Effector memory CD8-positive, alpha-beta T cell (primary cell): ENCODE measurements at regions not wholly inside any gene's neighbourhood (a gene's known extent, or its start where the extent isn't known, plus 50 kb on each side); places are given as distances from the start of the nearest gene placed in this dataset.
"Not testable (repeated sequence)": the region's sequence is repeated elsewhere in the genome, so short reads cannot be mapped to it uniquely, and the experiment has no call there.

Source experiments
- ATAC-seq: fragments of 150-1000 bp; cut with Tn5 transposase; replicated peaks from 2 replicates; pipeline ENCODE4 v1.10.0; 2021; ENCODE audit warnings: mild to moderate bottlenecking, moderate library complexity
- DNase-seq, 3 experiments: peaks; one replicate each; pipeline ENCODE4 v3.0.0; 2021
- H3K27ac Mint-ChIP-seq, 2 donors: one replicate each; pipeline ENCODE4 v1.8.0; 2022; ENCODE audit warnings: mild to moderate bottlenecking in 2 of 2, mixed read lengths in 2 of 2, moderate library complexity in 2 of 2
- H3K27me3 Mint-ChIP-seq, 2 donors: one replicate each; pipeline ENCODE4 v1.8.0; 2022; ENCODE audit warnings: mixed read lengths in 2 of 2
- H3K36me3 Mint-ChIP-seq: one replicate; pipeline ENCODE4 v1.8.0; 2022; ENCODE audit warnings: mild to moderate bottlenecking, moderate library complexity, mixed read lengths; ENCODE audit not compliant: insufficient read depth
- H3K4me1 Mint-ChIP-seq, 2 donors: one replicate each; pipeline ENCODE4 v1.8.0; 2022; ENCODE audit warnings: low read depth in 2 of 2, mixed read lengths in 2 of 2
- H3K4me3 Mint-ChIP-seq, 2 donors: one replicate each; pipeline ENCODE4 v1.8.0; 2022; ENCODE audit warnings: mild to moderate bottlenecking in 2 of 2, mixed read lengths in 2 of 2, moderate library complexity in 2 of 2
- H3K9me3 Mint-ChIP-seq, 2 donors: one replicate each; pipeline ENCODE4 v1.8.0; 2022; ENCODE audit warnings: mixed read lengths in 2 of 2

GRCh38 chr7:125363873-125364272 is 434.2 kb upstream of the POT1 start:
- Mint-ChIP-seq H3K27ac (no peak overlapping the region), H3K9me3 (peaks cover 3 to 15% of the 10 kb centered on the region in 2 donors), H3K4me3 (no peak overlapping the region), H3K27me3 (no peaks in the 10 kb centered on the region), H3K36me3 (no peaks in the 10 kb centered on the region), H3K4me1 (no peaks in the 10 kb centered on the region)
- DNase-seq (no peak), ATAC-seq (no peak)

GRCh38 chr7:125358551-125359167 is 429.0 kb upstream of the POT1 start:
- Mint-ChIP-seq H3K27ac (no peak overlapping the region), H3K4me1 (no peaks in the 10 kb centered on the region), H3K27me3 (no peaks in the 10 kb centered on the region), H3K36me3 (no peaks in the 10 kb centered on the region), H3K9me3 (peaks cover 0 to 4% of the 10 kb centered on the region in 2 donors), H3K4me3 (no peak overlapping the region)
- DNase-seq: no peak
- ATAC-seq: no peak

DNA sequence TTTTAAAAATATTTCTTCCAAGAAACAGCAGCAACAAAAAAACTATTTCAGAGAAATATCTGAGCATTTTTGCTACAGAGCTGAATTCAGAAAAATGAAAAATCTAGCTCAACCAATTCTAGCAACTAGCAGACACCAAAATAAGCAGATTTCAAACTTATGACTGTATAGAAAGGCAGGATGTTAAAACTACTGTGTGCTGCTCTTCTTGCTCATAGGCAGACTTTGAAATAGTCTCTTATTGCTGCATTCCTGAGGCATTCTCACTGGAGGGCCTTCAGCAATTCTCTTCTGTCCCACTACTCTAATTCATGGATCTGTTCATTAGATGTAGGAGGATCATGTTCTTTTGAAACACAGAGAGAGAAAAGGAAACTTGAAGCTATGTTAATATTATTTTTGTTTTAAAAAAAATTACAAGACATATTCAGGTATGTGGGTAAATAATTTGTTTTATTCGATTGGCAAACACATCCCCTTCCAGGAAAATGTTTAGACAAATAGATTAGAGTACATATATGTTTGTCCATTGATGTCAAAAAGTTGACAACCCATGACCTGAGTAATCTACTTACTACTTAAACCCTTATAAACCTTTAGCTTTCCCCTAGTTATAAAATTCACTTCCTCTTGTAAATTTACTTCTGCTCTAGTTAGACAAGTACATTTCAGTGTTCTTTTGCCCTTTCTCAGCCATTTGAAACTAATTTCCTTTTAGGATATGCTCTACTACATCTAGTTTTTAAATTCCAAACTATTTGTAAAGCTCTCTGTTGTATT is 428.2 kb upstream of the POT1 start:
- no peak overlapping the region for H3K27ac Mint-ChIP-seq
- peaks cover 0 to 5% of the 10 kb centered on the region in 2 donors for H3K9me3 Mint-ChIP-seq
- H3K4me1 Mint-ChIP-seq: no peaks in the 10 kb centered on the region
- ATAC-seq (no peak), DNase-seq (no peak)
- H3K4me3 Mint-ChIP-seq: no peak overlapping the region
- H3K27me3 Mint-ChIP-seq: no peaks in the 10 kb centered on the region
- no peaks in the 10 kb centered on the region for H3K36me3 Mint-ChIP-seq

- H3K9me3 Mint-ChIP-seq: peaks cover 0 to 5% of the 10 kb centered on the region in 2 donors
- no peaks in the 10 kb centered on the region for H3K36me3 Mint-ChIP-seq
- H3K27ac Mint-ChIP-seq: no peak overlapping the region
- H3K27me3 Mint-ChIP-seq: no peaks in the 10 kb centered on the region
- H3K4me1 Mint-ChIP-seq: no peaks in the 10 kb centered on the region
- no peak overlapping the region for H3K4me3 Mint-ChIP-seq
- DNase-seq: no peak
- ATAC-seq: no peak
Measured at GRCh38 chr7:125355899-125356298, 426.3 kb upstream of the POT1 start.

DNA sequence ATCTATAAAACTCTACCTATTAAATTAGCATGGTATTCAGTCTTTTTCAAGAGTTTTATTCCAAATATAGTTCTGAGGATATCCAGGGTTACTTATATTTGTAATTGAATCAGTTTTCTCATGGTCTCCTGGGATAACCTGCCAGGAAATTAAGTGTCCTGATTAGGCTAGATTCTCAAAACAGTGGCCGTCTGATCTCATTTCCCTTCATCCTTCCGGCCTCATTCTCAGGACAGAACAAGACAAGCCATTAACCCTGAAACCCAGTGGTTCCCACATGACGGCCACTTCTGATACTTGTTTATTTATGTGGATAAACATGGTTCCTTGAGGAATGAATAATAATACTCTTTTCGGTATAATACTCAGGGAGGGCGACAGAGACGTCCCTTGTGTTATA is 417.6 kb upstream of the POT1 start:
- H3K4me3 Mint-ChIP-seq: no peak overlapping the region

DNA sequence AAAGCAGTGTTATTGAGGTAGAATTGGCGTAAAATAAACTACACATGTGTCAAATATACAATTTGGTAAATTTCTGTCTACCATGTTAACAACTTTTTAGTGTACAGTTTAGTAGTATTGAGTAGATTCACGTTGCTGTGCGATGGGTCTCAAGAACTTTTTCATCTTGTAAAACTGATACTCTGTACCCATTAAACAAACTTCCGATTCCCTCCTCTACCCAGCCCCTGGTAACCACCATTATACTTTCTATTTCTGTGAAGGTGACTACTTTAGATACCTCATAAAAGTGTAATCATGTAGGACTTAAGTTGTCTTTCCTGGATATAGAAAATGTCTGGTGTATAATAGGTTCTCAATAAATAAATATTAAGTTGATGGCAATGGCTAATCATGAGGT is 408.5 kb upstream of the POT1 start:
- ATAC-seq (no peak), DNase-seq (no peak)
- H3K27ac Mint-ChIP-seq: no peak overlapping the region
- no peak overlapping the region for H3K4me3 Mint-ChIP-seq
- peaks cover 3% of the 10 kb centered on the region for H3K36me3 Mint-ChIP-seq
- peaks cover 3 to 7% of the 10 kb centered on the region in 2 donors for H3K9me3 Mint-ChIP-seq
- H3K27me3 Mint-ChIP-seq: no peaks in the 10 kb centered on the region
- H3K4me1 Mint-ChIP-seq: no peaks in the 10 kb centered on the region

More for the DNA sequence above, 417.6 kb upstream of the POT1 start:
- DNase-seq: no peak
- no peaks in the 10 kb centered on the region for H3K27me3 Mint-ChIP-seq
- no peaks in the 10 kb centered on the region for H3K4me1 Mint-ChIP-seq
- no peak for ATAC-seq
- H3K9me3 Mint-ChIP-seq: no peaks in the 10 kb centered on the region
- no peak overlapping the region for H3K27ac Mint-ChIP-seq
- H3K36me3 Mint-ChIP-seq: no peaks in the 10 kb centered on the region

DNA sequence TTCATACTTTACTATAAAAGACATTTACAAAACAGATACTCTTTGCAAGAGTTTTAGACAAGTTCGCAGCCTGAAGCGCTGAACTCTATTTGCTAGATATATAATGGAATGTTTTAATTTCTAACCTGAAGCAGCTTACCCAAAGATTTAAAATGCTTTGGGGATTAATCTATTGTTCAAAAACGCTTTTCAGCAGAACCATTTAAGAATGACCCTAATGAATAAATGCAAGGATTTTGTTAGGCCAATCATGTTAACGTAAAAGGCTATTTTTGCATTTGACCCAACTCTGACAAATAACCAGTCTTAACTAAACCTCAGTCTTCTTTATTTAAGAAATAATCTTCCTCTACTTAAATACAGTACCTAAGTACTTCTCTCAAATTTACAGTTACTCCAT is 406.7 kb upstream of the POT1 start:
- no peaks in the 10 kb centered on the region for H3K4me1 Mint-ChIP-seq

GRCh38 chr7:125326666-125327255 is 397.1 kb upstream of the POT1 start:
- ATAC-seq: no peak
- no peaks in the 10 kb centered on the region for H3K27me3 Mint-ChIP-seq
- no peaks in the 10 kb centered on the region for H3K36me3 Mint-ChIP-seq
- no peaks in the 10 kb centered on the region for H3K4me1 Mint-ChIP-seq
- H3K27ac Mint-ChIP-seq: no peak overlapping the region
- peaks cover 0 to 6% of the 10 kb centered on the region in 2 donors for H3K9me3 Mint-ChIP-seq
- no peak overlapping the region for H3K4me3 Mint-ChIP-seq
- DNase-seq: no peak

More for the DNA sequence above, 406.7 kb upstream of the POT1 start:
- ATAC-seq (no peak), DNase-seq (no peak)
- no peak overlapping the region for H3K27ac Mint-ChIP-seq
- H3K36me3 Mint-ChIP-seq: peaks cover 3% of the 10 kb centered on the region
- H3K27me3 Mint-ChIP-seq: no peaks in the 10 kb centered on the region
- peaks cover 5 to 7% of the 10 kb centered on the region in 2 donors for H3K9me3 Mint-ChIP-seq
- H3K4me3 Mint-ChIP-seq: no peak overlapping the region

- H3K27me3 Mint-ChIP-seq: no peaks in the 10 kb centered on the region
- H3K4me3 Mint-ChIP-seq: no peak overlapping the region
- no peak overlapping the region for H3K27ac Mint-ChIP-seq
- peaks cover 11 to 30% of the 10 kb centered on the region in 2 donors for H3K9me3 Mint-ChIP-seq
- H3K4me1 Mint-ChIP-seq: no peaks in the 10 kb centered on the region
- no peak for ATAC-seq
- no peak for DNase-seq
- H3K36me3 Mint-ChIP-seq: no peaks in the 10 kb centered on the region
Measured at GRCh38 chr7:125316466-125316865, 386.8 kb upstream of the POT1 start.

GRCh38 chr7:125299003-125299765 is 369.6 kb upstream of the POT1 start:
- peaks cover 7% of the 10 kb centered on the region in 2 donors for H3K9me3 Mint-ChIP-seq
- DNase-seq (no peak), ATAC-seq (no peak)
- H3K36me3 Mint-ChIP-seq: no peaks in the 10 kb centered on the region
- H3K27ac Mint-ChIP-seq: no peak overlapping the region
- no peaks in the 10 kb centered on the region for H3K4me1 Mint-ChIP-seq
- H3K4me3 Mint-ChIP-seq: no peak overlapping the region
- H3K27me3 Mint-ChIP-seq: no peaks in the 10 kb centered on the region

DNA sequence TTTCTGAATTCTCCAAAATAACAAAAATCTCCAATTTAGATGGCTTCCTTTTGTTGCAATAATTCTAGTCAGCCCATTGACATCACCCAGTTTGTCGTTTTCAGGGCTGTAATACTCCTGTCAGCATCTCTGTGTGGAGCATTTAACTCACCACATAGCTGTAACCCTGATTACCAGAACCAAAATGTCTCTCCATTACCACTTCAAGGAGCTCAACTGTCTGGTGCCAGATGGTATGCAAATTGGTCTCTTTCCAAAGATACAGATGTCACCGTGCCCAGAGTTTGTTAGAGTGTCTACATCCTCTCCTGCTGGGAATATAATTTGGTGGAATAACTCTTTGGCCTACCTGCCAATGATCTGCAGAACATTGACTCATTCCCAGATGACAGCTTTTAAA is 350.3 kb upstream of the POT1 start:
- Mint-ChIP-seq H3K27ac (no peak overlapping the region), H3K4me3 (no peak overlapping the region), H3K9me3 (peaks cover 0 to 11% of the 10 kb centered on the region in 2 donors), H3K4me1 (no peaks in the 10 kb centered on the region), H3K36me3 (no peaks in the 10 kb centered on the region), H3K27me3 (no peaks in the 10 kb centered on the region)
- no peak for ATAC-seq
- DNase-seq: no peak

DNA sequence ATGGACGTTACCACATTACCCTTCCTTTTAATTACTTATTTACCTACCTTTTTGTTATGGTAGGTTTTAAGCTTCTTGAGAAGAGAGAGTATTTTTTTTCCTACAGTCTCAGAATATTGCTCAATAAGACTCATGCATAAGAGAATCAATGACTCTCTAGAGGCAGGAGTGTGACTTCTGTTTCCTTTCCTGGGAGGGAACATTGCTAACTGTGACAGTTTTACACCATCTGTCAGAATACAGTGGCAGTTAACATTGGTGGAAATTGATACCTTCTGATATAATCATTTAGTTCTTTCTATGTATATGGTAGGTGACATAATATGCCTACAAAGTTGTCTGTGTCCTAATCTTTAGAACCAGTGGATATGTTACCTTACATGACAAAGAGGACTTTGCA is 348.7 kb upstream of the POT1 start:
- H3K27ac Mint-ChIP-seq: no peak overlapping the region
- H3K9me3 Mint-ChIP-seq: peaks cover 0 to 7% of the 10 kb centered on the region in 2 donors
- DNase-seq (no peak), ATAC-seq (no peak)
- no peak overlapping the region for H3K4me3 Mint-ChIP-seq
- H3K36me3 Mint-ChIP-seq: no peaks in the 10 kb centered on the region
- H3K27me3 Mint-ChIP-seq: no peaks in the 10 kb centered on the region
- no peaks in the 10 kb centered on the region for H3K4me1 Mint-ChIP-seq

GRCh38 chr7:125274742-125275141 is 345.1 kb upstream of the POT1 start:
- not testable (repeated sequence) for H3K4me3 Mint-ChIP-seq, ATAC-seq, DNase-seq, H3K27ac Mint-ChIP-seq, H3K9me3 Mint-ChIP-seq, H3K36me3 Mint-ChIP-seq, H3K4me1 Mint-ChIP-seq, H3K27me3 Mint-ChIP-seq
